Esophagus muscularis mucosa (tissue), 4 donors: ENCODE measurements at regions not wholly inside any gene's neighbourhood (a gene's known extent, or its start where the extent isn't known, plus 50 kb on each side); places are given as distances from the start of the nearest gene placed in this dataset.

Experiments
- DNase-seq: peaks from one replicate; pipeline ENCODE4 v3.0.0-alpha.2; 2017; ENCODE audit errors: extremely low spot score
- H3K27ac ChIP-seq, 4 donors: fragments of 200-600 bp; sonication (generic); replicated peaks in 1 of 4; 1 replicate in 3 of 4; 2 replicates in 1 of 4; pipeline ENCODE4 v1.5.1; 2016 to 2019; ENCODE audit warnings: mild to moderate bottlenecking in 1 of 4
- H3K27me3 ChIP-seq, 4 donors: fragments of 200-600 bp; sonication (generic); one replicate each; pipeline versions ENCODE4 v1.5.1 to v1.6.0; 2016 to 2019
- H3K36me3 ChIP-seq, 4 donors: fragments of 200-600 bp; sonication (generic); one replicate each; pipeline ENCODE4 v1.5.1; 2016 to 2019
- H3K4me1 ChIP-seq, 4 donors: fragments of 200-600 bp; sonication (generic); one replicate each; pipeline ENCODE4 v1.5.1; 2016 to 2019
- H3K4me3 ChIP-seq, 4 donors: fragments of 200-600 bp; sonication (generic); 1 replicate in 2 of 4; 2 replicates in 2 of 4; pipeline ENCODE4 v1.5.1; 2016 to 2019; ENCODE audit warnings: mild to moderate bottlenecking in 4 of 4, moderate library complexity in 1 of 4
- H3K9me3 ChIP-seq, 4 donors: fragments of 200-600 bp; sonication (generic); 1 replicate in 3 of 4; 2 replicates in 1 of 4; pipeline ENCODE4 v1.5.1; 2016 to 2019
- EP300 ChIP-seq: sonication (generic); formaldehyde crosslinking; IDR thresholded peaks from one replicate; pipeline ENCODE4 v1.6.1; 2017; ENCODE audit warnings: antibody characterized with exemption
- POLR2A ChIP-seq: fragments of 450-650 bp; IDR thresholded peaks from one replicate; pipeline ENCODE4 v1.6.1; 2017; ENCODE audit warnings: antibody characterized with exemption, moderate library complexity, mild to moderate bottlenecking, low read depth
- POLR2AphosphoS5 ChIP-seq, 2 donors: sonication (generic); formaldehyde crosslinking; IDR thresholded peaks; one replicate each; pipeline ENCODE4 v1.6.1; 2017; ENCODE audit warnings: antibody characterized with exemption in 2 of 2
- WGBS: methylation state at CpG from one replicate; pipeline ENCODE4 v1.1.5; 2018; 5-methylcytosine and 5-hydroxymethylcytosine counted together
- intact Hi-C: fragments of 100-400 bp; cut with DNase I; formaldehyde crosslinking; loops from one replicate; pipeline ENCODE4 v1.15.1; 2023
- TF ChIP-seq, protein P1 (sequence below), 3 experiments: fragments of 200-600 bp in 2 of 3; fragments of 450-650 bp in 1 of 3; sonication (generic) in 2 of 3; IDR thresholded peaks; one replicate each; pipeline ENCODE4 v1.5.1; 2017 to 2019; ENCODE audit warnings: antibody characterized with exemption in 3 of 3, mild to moderate bottlenecking in 2 of 3, moderate library complexity in 1 of 3

DNA sequence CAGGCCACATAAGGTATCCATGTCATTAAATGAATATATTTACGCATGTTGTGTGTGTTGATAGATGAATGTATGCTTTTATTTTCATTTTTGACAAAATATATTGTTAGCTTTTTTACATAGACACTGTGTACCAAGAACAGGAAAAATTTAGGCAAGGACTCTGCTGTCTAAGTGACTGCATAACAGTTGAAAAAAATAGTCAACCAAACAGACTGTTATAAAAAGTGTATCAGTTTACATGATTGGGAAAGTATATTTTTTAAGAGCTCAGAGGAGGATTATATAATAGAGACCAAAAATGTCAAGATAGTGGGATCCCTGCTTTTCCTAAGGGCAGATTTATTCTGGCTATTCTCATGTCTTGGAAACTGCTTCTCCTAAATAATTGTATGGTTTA, 858.0 kb downstream of the SLITRK1 start:
- Histone ChIP-seq H3K9me3 (no peaks in the 10 kb centered on the region), H3K4me1 (no peaks in the 10 kb centered on the region), H3K27ac (no peak overlapping the region), H3K4me3 (no peak overlapping the region), H3K27me3 (no peaks in the 10 kb centered on the region), H3K36me3 (no peaks in the 10 kb centered on the region)
- intact Hi-C loops = no loop called here
- 88% methylated on average over 1 of the region's 1 CpG for WGBS
- TF ChIP-seq, protein P1, sequence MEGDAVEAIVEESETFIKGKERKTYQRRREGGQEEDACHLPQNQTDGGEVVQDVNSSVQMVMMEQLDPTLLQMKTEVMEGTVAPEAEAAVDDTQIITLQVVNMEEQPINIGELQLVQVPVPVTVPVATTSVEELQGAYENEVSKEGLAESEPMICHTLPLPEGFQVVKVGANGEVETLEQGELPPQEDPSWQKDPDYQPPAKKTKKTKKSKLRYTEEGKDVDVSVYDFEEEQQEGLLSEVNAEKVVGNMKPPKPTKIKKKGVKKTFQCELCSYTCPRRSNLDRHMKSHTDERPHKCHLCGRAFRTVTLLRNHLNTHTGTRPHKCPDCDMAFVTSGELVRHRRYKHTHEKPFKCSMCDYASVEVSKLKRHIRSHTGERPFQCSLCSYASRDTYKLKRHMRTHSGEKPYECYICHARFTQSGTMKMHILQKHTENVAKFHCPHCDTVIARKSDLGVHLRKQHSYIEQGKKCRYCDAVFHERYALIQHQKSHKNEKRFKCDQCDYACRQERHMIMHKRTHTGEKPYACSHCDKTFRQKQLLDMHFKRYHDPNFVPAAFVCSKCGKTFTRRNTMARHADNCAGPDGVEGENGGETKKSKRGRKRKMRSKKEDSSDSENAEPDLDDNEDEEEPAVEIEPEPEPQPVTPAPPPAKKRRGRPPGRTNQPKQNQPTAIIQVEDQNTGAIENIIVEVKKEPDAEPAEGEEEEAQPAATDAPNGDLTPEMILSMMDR (IDR thresholded peaks at IDR 0.05) = no peak
- TF ChIP-seq EP300 (no peak), POLR2AphosphoS5 (IDR thresholded peaks at IDR 0.05) (no peak), POLR2A (no peak)
- no peak for DNase-seq

DNA sequence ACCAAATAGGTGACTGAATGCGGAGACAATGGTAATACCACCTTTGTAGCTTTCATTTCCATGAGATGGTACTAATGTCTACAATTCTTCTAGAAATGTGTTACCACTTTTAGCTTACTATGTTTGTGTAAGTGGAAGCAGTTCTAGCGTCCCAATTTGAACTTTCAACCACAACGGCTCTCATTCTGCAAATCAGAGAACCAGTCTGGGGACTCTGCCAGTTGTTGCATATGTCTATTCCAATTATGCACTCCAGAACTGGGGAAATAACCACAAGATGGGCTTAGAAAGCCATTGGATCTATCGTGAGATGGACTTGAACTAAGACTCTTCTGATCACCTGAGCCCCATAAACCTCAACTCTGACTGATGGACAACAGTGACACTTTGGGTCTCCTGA, 862.3 kb downstream of the SLITRK1 start:
- WGBS = 75% methylated on average over 4 of the region's 4 CpGs
- H3K4me1 ChIP-seq = no peaks in the 10 kb centered on the region
- no peak for DNase-seq
- no peaks in the 10 kb centered on the region for H3K36me3 ChIP-seq
- TF ChIP-seq POLR2AphosphoS5 (IDR thresholded peaks at IDR 0.05) (no peak), POLR2A (no peak), EP300 (no peak)
- TF ChIP-seq, protein P1 (IDR thresholded peaks at IDR 0.05) = no peak
- no peaks in the 10 kb centered on the region for H3K9me3 ChIP-seq
- H3K27me3 ChIP-seq = no peaks in the 10 kb centered on the region
- no peak overlapping the region for H3K4me3 ChIP-seq
- intact Hi-C loops = no loop called here
- no peak overlapping the region for H3K27ac ChIP-seq

DNA sequence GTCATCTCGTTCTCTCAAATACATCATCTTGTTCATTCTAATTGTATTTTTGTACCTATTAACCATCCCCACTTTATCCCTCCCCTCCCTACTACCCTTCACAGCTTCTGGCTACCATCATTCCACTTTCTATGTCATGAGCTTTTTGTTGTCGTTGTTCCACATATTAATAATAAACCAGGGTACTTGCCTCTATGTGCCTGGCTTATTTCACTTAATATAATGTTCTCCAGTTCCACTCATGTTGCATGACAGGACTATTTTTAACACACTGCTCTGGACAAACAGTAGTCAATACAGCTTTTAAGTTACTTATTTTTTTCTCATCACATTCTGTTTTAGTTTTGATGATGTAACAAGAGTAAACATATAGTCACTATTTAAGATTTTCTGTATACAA, 872.3 kb downstream of the SLITRK1 start:
- 54% methylated on average over 2 of the region's 2 CpGs for WGBS
- DNase-seq = no peak
- H3K9me3 ChIP-seq = no peaks in the 10 kb centered on the region
- peaks cover 0 to 4% (median 0%) of the 10 kb centered on the region in 4 donors for H3K4me1 ChIP-seq
- no peaks in the 10 kb centered on the region for H3K27me3 ChIP-seq
- intact Hi-C loops = no loop called here
- H3K4me3 ChIP-seq = no peak overlapping the region
- TF ChIP-seq POLR2AphosphoS5 (IDR thresholded peaks at IDR 0.05) = no peak
- no peak for TF ChIP-seq EP300
- TF ChIP-seq, protein P1 (IDR thresholded peaks at IDR 0.05) = no peak
- TF ChIP-seq POLR2A = no peak
- no peaks in the 10 kb centered on the region for H3K36me3 ChIP-seq
- H3K27ac ChIP-seq = no peak overlapping the region

DNA sequence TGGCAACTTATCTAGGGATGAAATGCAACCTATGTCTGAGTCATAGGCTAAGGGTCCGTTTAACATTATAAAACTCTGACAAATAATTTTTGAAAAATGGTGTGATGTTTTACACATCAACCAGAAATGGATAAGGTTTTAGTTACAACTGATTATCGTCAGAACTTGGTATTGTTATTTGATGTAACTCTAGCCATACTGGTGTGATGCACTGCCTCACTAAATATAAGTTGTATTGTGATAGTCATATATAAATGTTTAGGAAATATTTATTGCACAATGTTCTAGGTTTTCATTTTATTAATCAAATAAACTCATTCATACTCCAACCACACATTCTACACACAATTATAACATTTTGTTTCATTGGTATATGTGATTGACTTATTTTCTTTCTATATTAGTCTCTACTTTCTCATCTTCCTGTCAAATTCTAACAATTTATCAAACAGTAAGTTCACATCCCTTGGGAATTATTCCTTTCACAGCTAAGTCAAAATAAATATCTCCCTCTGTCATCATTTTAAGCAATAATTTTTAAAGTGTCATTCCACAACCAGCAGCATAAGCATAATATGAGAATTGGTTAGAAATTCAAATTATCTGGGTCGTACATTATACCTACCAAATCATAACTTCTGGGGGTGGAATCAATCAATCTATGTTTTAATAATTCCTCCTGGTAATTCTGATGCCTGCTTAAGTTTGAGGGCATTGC, 873.9 kb downstream of the SLITRK1 start:
- DNase-seq = no peak
- 63% methylated on average over 3 of the region's 3 CpGs for WGBS
- TF ChIP-seq POLR2AphosphoS5 (IDR thresholded peaks at IDR 0.05) = no peak
- TF ChIP-seq POLR2A = no peak
- no peak for TF ChIP-seq EP300
- TF ChIP-seq, protein P1 (IDR thresholded peaks at IDR 0.05) = no peak
- H3K4me1 ChIP-seq = peaks cover 0 to 4% (median 0%) of the 10 kb centered on the region in 4 donors
- H3K27ac ChIP-seq = no peak overlapping the region
- H3K9me3 ChIP-seq = no peaks in the 10 kb centered on the region
- no peak overlapping the region for H3K4me3 ChIP-seq
- no peaks in the 10 kb centered on the region for H3K36me3 ChIP-seq
- no peaks in the 10 kb centered on the region for H3K27me3 ChIP-seq
- intact Hi-C loops = no loop called here

DNA sequence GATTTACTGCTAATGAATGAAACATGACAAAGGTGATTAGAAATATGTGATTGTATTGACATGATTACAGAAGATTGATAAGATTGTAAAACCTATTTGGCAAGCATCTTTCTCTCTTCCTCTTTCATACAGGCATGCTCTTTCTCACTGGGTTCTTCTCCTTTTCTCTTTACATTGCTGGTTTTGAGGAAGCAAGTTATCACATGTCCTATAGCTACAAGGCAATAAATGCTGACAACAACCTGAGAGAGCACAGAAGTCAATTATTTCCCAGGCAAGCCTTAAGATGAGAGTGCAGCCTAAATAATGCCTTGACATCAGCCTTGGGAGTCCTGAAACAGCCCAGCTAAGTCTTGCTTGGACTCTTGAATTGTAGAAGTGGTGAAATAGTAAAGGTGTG, 875.0 kb downstream of the SLITRK1 start:
- TF ChIP-seq EP300 (no peak), POLR2AphosphoS5 (IDR thresholded peaks at IDR 0.05) (no peak), POLR2A (no peak)
- H3K4me1 ChIP-seq = peaks cover 0 to 4% (median 0%) of the 10 kb centered on the region in 4 donors
- no peaks in the 10 kb centered on the region for H3K27me3 ChIP-seq
- H3K27ac ChIP-seq = no peak overlapping the region
- no peaks in the 10 kb centered on the region for H3K36me3 ChIP-seq
- H3K4me3 ChIP-seq = no peak overlapping the region
- intact Hi-C loops = no loop called here
- H3K9me3 ChIP-seq = no peaks in the 10 kb centered on the region
- no peak for DNase-seq
